GM21717 (cell line): ENCODE measurements at regions not wholly inside any gene's neighbourhood (a gene's known extent, or its start where the extent isn't known, plus 50 kb on each side); places are given as distances from the start of the nearest gene placed in this dataset.

Source experiments
- ATAC-seq: cut with Tn5 transposase; IDR thresholded peaks from one replicate; pipeline ENCODE4 v1.9.1; 2021; ENCODE audit warnings: mild to moderate bottlenecking, moderate library complexity; ENCODE audit not compliant: unreplicated experiment

DNA sequence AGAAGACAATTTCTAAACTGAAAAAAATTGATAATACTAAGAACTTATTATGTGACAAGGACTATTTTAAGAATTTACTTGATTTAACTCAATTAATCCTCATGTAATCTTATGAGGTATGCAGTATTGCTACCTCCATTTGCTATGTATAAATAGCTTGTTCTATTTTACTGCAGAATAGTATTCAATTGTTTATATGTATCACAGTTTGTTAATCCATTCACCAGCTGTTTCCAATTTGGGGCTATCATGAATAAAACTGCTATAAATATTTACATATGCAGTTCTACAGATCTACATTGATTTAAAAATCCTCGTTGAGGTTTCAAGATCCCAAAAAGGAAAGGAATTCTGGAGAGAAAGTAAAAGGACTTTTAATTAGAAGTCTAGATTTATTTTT, 54.8 kb upstream of the DOCK10 start:
- no peak for ATAC-seq
